ENCODE measurements at regions not wholly inside any gene's neighbourhood (a gene's known extent, or its start where the extent isn't known, plus 50 kb on each side); places are given as distances from the start of the nearest gene placed in this dataset.
A peak's percentile ranks its signal among the peaks of the same experiment; 100 is the strongest.

DNA sequence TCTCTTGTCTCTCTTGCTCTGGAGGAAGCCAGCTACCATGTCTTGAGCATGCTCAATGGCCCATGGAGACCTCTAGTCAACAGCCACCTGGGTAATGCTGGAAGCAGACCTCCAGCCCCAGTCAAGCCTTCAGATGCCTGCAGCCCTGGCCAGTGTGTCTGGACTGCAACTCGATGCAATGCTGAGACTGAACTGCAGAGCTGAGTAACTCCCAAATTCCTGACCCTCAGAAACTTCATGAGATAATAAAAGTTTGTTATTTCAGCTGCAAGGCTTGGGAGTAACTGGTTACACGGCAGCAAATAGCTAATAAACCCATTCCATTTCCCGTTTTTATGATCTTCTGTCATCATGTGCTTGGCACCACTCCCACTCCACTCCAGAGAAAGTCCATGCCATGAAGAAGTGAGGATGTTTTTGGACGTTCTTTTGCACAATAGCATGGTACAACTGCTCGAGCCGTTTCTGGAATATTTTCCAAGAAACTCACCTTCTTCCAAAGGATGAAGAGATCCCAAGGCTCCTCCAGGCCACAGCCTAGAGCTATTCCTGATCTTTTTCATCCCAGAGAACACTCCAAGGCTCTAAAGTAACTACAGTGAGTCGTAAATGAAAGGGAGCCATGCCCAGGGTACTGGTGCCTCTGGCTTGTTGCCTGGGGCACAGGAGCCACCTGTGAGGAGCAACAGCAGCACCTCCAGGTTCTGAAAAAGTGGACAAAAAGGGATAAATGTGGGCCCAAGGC lies 72.0 kb upstream of the KLF13 start:
- TF ChIP-seq, protein P1, sequence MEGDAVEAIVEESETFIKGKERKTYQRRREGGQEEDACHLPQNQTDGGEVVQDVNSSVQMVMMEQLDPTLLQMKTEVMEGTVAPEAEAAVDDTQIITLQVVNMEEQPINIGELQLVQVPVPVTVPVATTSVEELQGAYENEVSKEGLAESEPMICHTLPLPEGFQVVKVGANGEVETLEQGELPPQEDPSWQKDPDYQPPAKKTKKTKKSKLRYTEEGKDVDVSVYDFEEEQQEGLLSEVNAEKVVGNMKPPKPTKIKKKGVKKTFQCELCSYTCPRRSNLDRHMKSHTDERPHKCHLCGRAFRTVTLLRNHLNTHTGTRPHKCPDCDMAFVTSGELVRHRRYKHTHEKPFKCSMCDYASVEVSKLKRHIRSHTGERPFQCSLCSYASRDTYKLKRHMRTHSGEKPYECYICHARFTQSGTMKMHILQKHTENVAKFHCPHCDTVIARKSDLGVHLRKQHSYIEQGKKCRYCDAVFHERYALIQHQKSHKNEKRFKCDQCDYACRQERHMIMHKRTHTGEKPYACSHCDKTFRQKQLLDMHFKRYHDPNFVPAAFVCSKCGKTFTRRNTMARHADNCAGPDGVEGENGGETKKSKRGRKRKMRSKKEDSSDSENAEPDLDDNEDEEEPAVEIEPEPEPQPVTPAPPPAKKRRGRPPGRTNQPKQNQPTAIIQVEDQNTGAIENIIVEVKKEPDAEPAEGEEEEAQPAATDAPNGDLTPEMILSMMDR (IDR thresholded peaks at IDR 0.05), result peak in 1 of 4 experiments; percentile 22
- TF ChIP-seq POLR2AphosphoS5 (IDR thresholded peaks at IDR 0.05) (peak in 3 of 4 donors; percentile 5 to 58 (median 54)), POLR2A (IDR thresholded peaks at IDR 0.05) (no peak)

Data from sigmoid colon (tissue), 4 donors.